Stimulated activated CD8-positive, alpha-beta memory T cell treated with anti-CD3 and anti-CD28 coated beads, Interleukin-7, amount 100 ng/mL, for 48 hours (primary cell): ENCODE measurements at regions not wholly inside any gene's neighbourhood (a gene's known extent, or its start where the extent isn't known, plus 50 kb on each side); places are given as distances from the start of the nearest gene placed in this dataset.

Source experiments
- DNase-seq, 2 donors: peaks; one replicate each; pipeline ENCODE4 v3.0.0-alpha.2; 2020; ENCODE audit warnings: low read depth in 1 of 2; ENCODE audit errors: extremely low read depth in 1 of 2

DNA sequence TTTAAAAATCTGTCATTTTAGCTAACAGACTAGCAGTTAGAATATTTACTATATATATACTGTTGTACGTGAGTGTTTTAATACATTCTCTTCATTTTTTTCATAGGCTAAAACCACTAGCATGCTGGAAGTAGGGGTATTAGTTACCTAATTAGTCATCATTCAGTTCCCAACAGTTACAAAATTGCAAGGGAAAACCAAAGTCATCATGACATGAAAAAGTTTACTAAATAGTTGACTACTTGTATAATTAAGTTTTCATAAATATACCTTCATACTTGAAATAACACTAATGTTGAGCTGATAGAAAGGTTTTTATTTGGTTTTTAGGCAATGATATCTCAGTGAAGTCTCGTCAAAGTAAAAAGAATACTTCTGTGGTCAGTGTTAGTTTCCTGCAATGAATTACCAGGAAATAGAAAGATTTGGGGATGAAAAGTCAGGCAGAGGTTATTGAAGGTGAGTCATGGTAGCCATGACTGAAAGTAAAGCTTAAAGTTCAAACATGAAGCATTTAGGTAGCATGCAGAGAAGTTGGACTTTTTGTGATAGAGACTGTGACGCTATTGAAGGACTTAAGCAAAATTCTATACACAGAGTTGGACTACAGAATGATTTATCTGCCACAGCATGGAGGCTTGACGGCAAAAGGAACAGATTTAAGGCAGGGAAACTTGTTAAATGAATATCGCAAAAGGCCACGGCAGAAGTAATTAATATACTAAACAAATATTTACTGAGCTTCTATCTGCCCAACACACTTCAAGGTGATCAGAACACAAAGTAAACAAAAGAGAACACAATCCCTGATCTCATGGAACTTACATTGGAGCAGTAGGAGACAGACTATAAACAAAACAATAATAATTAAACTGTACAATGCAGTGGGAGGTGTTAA, 828.1 kb upstream of the FAT3 start:
- DNase-seq: no peak

DNA sequence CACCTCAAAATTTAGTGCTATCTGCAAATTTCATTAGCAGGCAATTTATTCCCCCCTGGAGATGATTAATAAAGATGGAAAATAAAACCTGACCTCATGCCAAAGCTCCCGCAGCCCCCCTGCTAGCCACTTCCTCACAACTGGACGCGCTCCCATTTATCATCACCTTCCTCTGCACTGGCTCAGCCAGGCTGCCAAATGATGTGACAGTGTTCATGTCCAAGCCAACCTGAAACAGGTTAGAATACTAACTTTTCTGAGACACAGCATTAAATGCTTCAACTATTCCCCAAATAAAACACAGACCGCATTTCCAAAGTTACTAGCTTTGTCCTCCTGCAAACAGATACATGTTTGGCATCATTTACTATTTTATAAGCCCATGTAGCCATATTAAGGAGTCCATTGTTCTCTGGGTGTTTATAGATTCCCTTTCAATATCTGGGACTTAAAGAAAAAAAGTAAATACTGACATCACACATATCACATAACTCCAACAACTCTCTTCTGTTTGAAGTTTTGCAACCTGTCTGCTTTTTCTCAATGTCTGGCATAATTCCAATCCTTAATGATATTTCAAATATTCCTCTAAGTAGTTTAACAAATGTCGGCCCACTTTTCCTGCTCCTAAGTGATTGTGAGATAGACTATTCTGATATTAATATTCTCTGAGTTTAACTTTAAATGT, 829.7 kb upstream of the FAT3 start:
- DNase-seq: no peak

DNA sequence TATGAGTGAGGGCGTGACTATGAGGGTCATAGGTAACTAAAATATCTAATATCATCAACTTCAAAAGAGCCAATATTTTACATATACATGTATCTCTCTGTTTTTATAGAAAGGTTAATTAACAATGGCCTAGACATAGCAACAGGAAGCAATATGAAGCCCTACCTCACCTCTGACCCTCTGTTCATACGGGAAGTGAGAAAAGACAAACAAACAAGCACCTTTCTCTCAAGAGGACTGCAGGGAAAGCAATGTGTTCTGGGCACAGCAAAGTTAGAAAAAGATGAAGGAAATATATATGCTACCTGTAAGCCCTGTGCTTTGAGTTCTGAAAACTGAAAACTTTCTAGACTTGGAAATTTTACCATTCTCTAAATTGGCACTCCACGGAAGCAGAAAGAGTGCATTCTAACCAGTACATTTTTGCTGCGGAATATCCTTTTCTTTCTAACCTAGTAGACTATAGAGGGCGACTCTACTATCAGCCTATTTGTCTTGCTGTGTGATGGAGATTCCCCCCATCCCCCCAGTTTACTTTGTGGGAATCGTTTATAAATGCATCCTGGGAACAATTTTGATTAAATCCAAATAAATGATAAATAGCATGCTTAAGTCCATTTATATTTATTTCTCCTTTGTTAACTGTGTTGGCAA, 830.4 kb upstream of the FAT3 start:
- no peak for DNase-seq

DNA sequence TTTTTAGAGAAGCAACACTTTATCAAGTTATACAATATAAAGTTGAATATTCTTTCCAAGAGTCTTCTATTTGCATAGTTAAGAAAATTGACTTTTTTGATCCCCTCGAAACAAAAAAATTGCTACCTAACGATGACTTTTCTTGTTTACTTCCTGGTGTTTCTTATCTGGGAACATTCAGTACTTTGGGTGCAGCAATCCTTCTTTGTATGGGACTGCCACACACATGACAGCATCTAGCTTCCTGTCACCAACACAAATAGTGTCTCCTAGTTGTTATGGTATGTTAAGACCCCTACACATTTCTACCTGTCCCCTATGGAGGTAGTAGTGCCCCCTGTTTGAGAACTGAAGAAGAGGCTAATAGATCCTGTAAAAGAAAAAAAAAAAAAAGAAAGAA, 841.7 kb upstream of the FAT3 start:
- DNase-seq: no peak

DNA sequence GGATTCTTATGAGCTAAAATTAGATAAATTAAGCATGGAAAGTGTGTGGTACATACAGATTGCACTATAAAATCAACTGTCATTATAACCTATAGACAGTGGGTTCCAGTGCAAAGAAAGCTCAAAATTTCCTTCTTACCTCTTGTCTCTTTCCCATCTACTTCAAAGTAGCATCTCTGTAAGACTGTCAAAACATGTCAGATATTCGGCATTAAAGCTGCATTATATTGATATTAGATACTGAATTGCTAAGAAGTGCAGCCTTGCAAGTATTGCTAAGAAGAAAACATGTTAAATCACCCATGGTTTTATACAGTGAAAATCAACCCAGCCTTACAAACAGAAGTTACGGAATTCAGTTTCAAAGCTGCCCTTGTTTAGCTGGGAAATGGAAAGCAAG, 849.8 kb upstream of the FAT3 start:
- no peak for DNase-seq

DNA sequence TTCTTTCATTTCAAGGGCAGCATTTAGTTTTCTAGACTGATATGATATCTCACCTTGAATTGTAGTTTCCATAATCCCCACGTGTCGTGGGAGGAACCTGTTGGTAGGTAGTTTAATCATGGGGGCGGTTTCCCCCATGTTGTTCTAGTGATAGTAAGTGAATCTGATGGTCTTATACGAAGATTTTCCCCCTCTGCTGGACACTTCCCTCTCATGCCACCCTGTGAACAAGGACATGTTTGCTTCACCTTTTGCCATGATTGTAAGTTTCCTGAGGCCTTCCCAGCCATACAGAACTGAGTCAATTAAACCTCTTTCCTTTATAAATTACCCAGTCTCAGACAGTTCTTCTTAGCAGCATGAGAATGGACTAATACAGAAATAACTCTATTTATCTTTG, 851.1 kb upstream of the FAT3 start:
- no peak for DNase-seq

DNA sequence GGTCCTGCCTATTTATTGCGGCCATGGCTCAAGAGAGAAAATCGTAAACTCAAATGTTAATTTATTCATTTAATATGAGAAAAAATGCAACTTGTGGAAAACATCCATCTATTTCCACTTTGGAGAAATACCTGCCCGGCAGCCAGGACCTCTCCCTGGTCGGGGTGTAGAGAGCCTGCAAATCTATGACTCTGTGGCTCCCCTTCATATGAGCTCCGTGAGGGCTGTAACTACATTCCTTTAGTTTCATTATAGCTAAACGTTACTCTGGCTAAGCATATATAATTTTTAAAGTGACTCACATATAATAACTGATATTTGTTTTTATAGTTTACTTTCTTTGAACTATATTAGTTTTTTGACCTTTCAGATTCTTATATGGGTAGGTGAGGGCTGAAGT, 857.8 kb upstream of the FAT3 start:
- DNase-seq: no peak

DNA sequence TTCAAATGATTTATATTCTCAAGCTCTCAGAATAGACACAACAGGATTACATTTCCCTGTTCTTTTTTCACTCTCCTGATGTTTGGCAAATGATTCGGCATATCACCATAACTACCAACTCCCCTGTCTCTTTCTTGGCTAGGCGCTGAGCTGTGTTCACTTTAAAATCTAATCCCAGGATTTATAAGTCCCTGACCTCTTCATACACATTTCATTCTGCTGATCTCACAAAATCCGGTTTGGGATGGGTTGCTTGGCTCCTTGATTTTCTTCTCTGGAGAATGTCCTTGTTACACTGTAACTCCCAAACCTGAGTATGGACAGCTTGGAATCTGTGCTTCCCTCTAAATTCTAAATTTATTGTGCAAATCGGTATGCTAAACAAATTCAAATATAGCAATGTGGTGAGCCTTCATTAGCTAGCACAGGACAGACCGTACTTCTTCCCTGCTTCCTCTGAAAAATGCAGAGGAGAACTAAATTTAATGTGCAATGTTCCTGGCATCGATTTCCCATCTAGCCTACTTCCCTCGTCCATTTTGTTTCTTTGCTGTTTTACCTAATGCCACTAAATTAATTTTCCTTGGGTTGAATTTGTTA, 858.5 kb upstream of the FAT3 start:
- no peak for DNase-seq

DNA sequence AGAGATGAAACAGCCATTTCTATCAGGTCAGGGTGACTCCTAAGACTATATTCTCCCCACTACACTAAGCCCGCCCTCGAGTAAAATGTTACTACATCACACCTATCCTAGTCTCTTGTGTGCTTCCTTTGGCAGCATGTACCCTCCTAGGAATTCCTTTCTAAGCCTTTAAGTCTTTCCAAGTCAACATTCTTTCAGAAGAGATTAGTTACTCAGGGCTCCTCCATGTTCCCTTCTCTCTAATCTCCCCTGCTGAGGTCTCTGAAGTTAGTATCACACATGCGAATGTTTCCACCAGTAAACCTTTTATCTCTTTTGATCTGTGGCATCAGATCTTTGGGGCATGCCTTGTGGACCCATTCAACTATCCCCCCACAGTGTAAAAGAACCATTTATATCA, 873.7 kb upstream of the FAT3 start:
- DNase-seq: no peak

DNA sequence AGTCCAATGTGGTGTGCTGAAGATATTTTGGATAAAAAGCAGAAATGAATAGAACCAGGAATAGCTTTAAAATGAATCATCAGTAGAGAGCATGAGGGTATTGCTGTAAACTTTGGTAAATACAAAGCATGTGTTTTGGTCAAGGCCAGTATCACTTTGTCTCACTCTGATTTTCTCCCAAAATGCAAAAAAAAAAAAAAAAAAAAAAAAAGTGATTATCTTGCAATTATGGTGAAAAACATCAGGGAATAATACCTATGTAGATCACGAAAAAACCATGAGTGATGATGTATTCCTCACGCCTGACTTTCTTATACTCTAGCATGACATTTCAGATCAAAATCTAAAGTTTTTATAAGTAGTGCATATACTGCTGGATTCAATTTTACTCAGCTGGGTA, 897.9 kb upstream of the FAT3 start:
- DNase-seq: no peak

DNA sequence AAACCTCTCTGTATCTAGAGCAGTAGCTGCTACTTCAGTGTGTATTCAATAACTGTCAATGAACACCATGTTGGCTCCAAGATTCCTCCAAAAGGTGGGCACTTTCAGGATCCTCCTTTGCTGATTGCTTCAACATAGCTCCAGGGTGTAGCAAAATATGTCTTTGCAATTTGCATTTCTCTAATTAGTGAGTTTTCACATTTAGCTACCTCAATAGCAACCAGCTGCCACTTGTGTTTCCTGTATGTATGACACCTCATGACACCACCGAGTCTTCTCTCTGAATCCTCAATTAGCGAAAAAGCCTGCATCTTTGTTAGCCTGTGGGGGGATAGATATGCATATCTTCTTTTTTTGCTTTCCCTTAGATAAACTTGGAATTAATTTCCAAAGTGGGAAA, 898.3 kb upstream of the FAT3 start:
- no peak for DNase-seq

DNA sequence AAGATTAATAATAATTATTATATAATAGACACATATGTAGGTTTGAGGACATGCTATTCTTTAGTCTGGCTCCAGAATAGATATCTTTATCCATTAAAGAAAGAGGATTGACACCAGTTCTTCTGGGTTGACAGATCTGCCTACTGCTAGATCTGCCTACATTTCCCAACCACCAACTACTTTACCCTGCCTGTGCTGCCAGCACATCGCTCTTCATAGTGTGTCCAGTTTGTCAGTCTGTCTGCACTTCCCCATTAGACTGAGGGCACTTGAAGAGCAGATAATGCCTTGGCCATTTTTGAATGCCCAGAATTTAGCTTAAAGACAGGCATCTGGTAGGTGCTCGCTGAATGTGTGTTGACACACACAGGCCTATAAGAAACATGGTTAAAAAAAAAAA, 910.1 kb upstream of the FAT3 start:
- DNase-seq: no peak

DNA sequence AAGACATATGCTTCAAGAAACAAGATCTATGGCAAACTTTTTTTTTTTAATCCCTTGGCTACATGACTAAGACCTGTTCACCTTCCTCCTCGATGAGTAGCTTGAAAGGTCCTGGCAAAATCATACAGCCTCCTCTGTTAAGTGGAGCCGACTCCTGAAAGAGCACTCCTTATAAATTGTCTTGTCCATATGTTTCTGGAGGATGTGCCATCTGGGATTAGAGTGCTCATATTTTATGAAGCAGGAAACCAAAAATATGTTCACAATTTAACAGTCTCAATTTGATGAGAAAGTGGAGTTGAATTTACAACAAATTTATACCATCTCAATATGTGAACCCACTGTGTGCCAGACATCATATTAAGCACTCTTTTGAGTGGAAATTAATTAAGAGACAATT, 912.1 kb upstream of the FAT3 start:
- DNase-seq: no peak

DNA sequence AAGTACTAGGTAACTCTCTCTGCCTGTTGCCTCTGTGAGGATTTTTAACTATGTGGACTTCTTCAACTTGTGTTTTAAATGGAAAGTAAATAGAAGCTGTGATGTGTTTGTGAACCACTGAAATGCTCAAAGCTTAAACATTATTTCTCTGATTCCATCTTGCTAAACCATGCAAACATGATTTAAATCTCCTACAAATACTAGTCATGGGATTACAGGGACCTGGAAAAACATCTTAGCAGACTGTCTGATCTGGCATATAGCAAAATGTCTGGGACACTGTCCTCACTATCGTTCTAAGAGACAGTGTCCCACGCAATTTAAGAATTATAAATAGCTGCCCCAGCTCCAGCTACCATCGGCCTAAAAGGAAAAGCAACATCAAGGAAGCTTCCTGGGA, 914.5 kb upstream of the FAT3 start:
- no peak for DNase-seq

DNA sequence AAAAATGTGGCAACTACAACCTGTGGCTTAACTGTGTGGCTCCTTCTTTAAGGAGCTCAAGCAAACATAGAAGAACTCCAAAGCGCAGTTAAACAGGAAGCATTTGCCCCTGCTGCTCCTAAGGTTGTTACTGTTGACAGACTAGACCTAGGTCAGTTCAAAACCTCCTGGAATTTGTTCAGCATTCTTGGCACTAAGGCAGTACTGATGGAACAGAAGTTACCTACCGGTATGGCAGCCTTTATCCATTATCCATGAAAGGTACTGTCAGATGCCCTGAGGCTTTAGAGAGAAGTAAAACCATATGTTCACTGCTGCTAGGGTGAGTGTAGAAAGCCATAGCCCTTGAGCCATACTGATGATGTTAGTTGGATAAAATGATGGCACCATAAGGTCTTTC, 916.5 kb upstream of the FAT3 start:
- no peak for DNase-seq

DNA sequence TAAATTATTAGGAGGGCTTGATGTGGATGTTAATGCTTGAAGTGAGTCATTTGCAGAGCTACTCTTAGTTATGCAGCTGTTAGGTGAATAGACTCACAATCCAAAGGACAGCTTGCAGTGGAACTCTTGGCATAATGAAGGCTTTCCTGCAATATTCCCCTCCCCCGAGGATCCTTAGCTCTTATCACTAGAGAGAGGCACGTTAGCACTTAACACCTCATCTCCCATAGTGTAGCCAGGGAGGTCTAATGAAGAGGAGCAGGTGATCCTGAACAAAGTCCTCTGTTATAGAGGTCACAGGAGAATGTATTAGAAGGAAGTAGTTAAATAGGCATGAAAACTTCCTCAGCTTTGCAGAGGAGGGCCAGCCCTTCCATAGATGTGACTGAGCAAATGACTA, 919.2 kb upstream of the FAT3 start:
- no peak for DNase-seq

DNA sequence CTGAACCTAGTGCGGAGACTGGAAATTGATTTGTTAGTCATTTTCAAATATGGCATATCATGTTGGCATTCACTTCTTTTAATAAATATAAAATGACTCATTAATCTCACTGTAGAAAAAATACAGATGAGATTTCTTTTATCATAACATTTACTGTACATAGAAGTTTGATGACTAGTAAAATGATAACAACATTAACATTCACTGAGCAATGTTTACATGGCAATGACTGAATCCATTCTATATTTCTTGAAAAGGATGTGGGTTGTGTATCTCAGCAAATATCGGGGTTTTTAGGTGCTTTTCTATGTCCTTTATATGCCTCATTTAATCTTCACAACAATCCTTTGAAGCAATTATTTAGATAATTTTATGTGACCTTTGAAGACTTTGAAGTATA, 920.9 kb upstream of the FAT3 start:
- no peak for DNase-seq

DNA sequence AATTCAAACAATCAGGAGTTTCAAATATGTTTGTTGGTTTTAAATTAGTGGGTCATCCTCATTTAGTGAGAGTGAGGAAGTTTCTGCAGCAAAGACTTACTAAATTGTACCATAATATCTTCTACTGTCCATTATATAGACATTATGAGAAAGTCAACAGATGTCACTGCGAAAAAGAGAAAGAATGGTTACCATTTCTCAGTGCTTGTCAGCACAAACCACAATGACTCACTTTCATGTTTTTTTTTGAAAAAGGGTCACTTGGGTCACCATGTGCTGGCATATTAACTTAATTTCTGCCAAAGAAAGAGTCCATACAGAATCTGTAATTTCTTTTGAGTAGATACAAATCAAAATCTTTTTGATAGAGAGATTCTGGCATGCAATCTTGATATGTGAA, 924.6 kb upstream of the FAT3 start:
- DNase-seq: no peak

DNA sequence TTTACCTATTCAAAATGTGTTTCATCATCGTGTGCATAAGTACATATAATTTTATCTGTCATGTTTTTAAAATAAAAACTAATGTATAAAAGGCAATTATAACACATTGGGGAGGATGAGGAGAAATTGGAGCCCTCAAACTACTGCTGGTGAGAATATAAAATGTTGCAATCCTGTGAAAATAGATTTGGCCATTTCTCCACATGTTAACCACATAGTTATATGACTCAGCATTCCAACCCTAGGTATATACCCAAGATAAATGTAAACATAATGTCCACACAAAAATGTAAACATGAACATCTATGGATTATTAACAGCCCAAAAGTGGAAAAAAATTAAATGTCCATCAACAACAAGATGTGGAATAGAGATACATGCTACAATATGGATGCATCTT, 928.0 kb upstream of the FAT3 start:
- DNase-seq: no peak

DNA sequence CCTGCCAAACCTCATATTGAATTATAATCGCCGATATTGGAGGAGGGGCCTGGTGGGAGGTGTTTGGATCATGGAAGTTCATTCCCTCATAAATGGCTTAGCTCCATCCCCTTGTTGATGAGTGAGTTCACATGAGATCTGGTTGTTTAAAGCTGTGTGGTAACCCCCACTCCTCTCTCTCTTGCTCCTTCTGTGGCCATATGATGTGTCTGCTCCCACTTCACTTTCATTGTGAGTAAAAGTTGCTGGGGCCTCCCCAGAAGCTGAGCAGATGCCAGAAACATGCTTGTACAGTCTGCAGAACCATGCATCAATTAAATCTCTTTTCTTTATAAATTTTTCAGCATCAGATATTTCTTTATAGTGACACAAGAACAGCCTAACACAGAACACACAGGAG, 929.0 kb upstream of the FAT3 start:
- DNase-seq: no peak

DNA sequence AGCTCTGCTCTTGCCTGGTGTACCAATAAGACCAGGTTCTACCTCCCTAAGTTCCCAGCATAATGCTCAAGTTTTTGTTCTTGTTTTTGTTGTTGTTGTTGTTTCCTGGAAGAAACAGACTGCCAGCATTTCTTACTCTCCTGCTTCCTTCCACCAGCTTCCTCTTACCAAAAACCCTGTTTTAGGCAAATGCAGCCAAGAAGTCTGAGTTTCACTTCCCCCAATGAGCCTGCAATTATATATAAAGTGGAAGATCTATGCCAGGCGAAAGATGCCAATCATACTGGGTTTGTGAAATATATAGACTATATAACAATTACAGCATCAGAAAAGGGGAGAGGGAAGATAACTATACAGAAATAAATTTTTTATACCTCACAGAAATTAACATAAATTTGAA, 931.5 kb upstream of the FAT3 start:
- DNase-seq: no peak

DNA sequence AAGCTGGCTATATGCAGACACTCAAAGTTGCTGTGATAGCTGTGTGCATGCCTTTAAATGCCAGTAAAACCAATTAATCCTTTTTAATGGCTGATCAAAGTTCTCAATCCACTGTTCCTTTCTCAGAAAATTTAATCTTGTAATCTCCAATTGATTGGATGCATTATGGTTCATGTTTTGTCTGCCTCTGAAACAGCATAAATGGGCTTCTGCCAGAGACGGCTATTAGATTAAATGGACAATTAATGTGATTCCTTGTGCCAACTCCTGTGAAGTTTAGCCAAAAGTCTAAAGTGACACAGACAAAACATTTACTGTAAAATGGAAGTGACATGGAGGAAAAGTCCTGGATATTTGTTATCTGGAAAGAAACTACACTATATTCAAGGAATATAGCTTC, 952.5 kb upstream of the FAT3 start:
- DNase-seq: no peak
